Activated CD4-positive, alpha-beta T cell treated with anti-CD3 and anti-CD28 coated beads for 36 hours (primary cell): ENCODE measurements at regions not wholly inside any gene's neighbourhood (a gene's known extent, or its start where the extent isn't known, plus 50 kb on each side); places are given as distances from the start of the nearest gene placed in this dataset.

Experiments
- ATAC-seq: fragments of 200-7000 bp; cut with Tn5 transposase; one replicate; pipeline ENCODE4 v1.10.0; 2021; ENCODE audit warnings: mild to moderate bottlenecking, moderate library complexity
- CTCF ChIA-PET: fragments of 350-600 bp; sonication (Branson Sonifier 250); formaldehyde crosslinking; loops from one replicate; lab custom pipeline; 2021; ENCODE audit warnings: antibody characterized with exemption; lab: Charles Lee
- POLR2A ChIA-PET: fragments of 350-600 bp; sonication (Branson Sonifier 250); formaldehyde crosslinking; loops from one replicate; lab custom pipeline; 2021; ENCODE audit warnings: antibody characterized with exemption, inconsistent platforms; lab: Charles Lee
- DNase-seq: peaks from one replicate; pipeline ENCODE4 v3.0.0-alpha.2; 2020
- H3K27ac Mint-ChIP-seq: one replicate; pipeline ENCODE4 v1.8.0; 2021; ENCODE audit warnings: mixed read lengths
- H3K27me3 Mint-ChIP-seq: one replicate; pipeline ENCODE4 v1.8.0; 2021; ENCODE audit warnings: mixed read lengths
- H3K36me3 Mint-ChIP-seq: one replicate; pipeline ENCODE4 v1.8.0; 2021; ENCODE audit warnings: low read depth, mixed read lengths
- H3K4me1 Mint-ChIP-seq: one replicate; pipeline ENCODE4 v1.8.0; 2021; ENCODE audit warnings: mixed read lengths
- H3K4me3 Mint-ChIP-seq: one replicate; pipeline ENCODE4 v1.8.0; 2021; ENCODE audit warnings: mild to moderate bottlenecking, moderate library complexity, mixed read lengths
- H3K9me3 Mint-ChIP-seq: one replicate; pipeline ENCODE4 v1.8.0; 2021; ENCODE audit warnings: low read depth, mixed read lengths
- intact Hi-C, 2 experiments: fragments of 100-400 bp; cut with DNase I in 1 of 2; cut with micrococcal nuclease in 1 of 2; formaldehyde crosslinking; loops; one replicate each; pipeline versions ENCODE4 v1.14.2 to v1.15.1; 2022 to 2024; cut with DNase I, micrococcal nuclease

DNA sequence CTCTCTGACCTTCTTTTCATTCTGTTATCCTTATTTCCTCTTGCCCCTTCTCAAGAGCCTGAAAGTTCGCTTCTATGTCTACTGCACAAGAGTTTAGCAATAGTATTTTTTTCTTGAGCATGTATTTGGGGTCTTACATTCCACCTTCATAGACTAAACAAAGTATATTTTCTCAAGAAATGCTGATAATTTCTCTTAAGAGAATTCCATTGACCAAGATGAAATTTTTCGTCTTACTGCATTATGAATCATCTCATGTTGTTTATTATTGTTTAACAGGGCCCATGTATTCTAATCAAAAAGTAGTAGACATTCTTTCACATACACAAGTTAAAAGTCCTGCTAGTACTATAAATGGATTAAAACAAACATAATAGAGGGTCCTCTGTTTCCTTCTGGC, 219.3 kb downstream of the C12orf50 start:
- no peak for DNase-seq
- Mint-ChIP-seq H3K4me1 (no peaks in the 10 kb centered on the region), H3K36me3 (no peaks in the 10 kb centered on the region), H3K27me3 (no peaks in the 10 kb centered on the region), H3K27ac (no peak overlapping the region), H3K4me3 (no peak overlapping the region), H3K9me3 (no peaks in the 10 kb centered on the region)
- no peak for ATAC-seq
- intact Hi-C loops = no loop called here
- POLR2A ChIA-PET = no interaction called here
- CTCF ChIA-PET = no interaction called here

GRCh38 chr12:87807086-87807485, 222.1 kb downstream of the C12orf50 start:
- Mint-ChIP-seq H3K27me3 (no peaks in the 10 kb centered on the region), H3K9me3 (no peaks in the 10 kb centered on the region), H3K27ac (no peak overlapping the region), H3K4me1 (no peaks in the 10 kb centered on the region), H3K4me3 (no peak overlapping the region), H3K36me3 (no peaks in the 10 kb centered on the region)
- ChIA-PET POLR2A (no interaction called here), CTCF (interaction anchor here (0.6 kb wide), 1 partner anchor 52 kb away, joined by 3 read pairs; no protein-coding TSS in a partner anchor)
- intact Hi-C loops = no loop called here
- DNase-seq = no peak
- ATAC-seq = no peak

DNA sequence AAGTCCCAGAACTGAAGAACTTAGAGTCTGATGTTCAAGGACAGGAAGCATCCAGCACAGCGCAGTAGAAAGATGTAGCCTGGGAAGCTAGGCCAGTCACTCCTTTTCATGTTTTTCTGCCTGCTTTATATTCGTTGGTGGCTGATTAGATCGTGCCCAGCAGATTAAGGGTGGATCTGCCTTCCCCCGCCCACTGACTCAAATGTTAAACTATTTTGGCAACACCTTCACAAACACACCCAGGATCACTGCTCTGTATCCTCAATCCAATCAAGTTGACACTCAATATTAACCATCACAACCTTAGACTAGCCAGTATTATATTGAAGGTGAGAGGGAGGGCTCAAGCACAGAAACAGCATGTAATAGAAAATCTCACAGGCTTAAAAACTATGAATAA, 222.9 kb downstream of the C12orf50 start:
- no peak overlapping the region for H3K27ac Mint-ChIP-seq
- no peak overlapping the region for H3K4me3 Mint-ChIP-seq
- H3K36me3 Mint-ChIP-seq = no peaks in the 10 kb centered on the region
- H3K9me3 Mint-ChIP-seq = no peaks in the 10 kb centered on the region
- intact Hi-C loops = no loop called here
- CTCF ChIA-PET = no interaction called here
- POLR2A ChIA-PET = no interaction called here
- H3K4me1 Mint-ChIP-seq = no peaks in the 10 kb centered on the region
- H3K27me3 Mint-ChIP-seq = no peaks in the 10 kb centered on the region
- DNase-seq = no peak
- no peak for ATAC-seq

DNA sequence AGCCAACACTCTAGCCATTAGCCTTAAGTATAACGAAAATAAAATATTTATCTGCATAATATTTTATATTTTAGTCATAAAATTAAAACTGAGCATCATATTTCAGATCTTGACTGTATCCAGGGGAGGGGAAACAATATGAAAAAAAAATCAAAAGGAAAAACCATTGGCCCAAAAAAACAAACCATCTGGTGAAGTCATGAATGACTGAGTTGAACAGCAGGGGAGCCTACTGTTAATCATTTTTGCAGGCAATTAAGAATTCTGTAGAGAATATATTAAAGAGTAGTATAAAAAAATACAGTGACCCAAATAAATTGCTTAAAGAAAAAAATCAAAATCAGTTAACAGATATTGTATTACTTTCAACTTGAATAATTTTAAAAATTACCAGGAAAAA, 224.8 kb downstream of the C12orf50 start:
- Mint-ChIP-seq H3K27ac (no peak overlapping the region), H3K36me3 (no peaks in the 10 kb centered on the region), H3K27me3 (no peaks in the 10 kb centered on the region), H3K9me3 (no peaks in the 10 kb centered on the region), H3K4me1 (no peaks in the 10 kb centered on the region), H3K4me3 (no peak overlapping the region)
- ChIA-PET POLR2A (no interaction called here), CTCF (no interaction called here)
- no peak for DNase-seq
- intact Hi-C loops = no loop called here
- no peak for ATAC-seq

- ATAC-seq = no peak
- ChIA-PET CTCF (no interaction called here), POLR2A (no interaction called here)
- Mint-ChIP-seq H3K36me3 (no peaks in the 10 kb centered on the region), H3K27me3 (no peaks in the 10 kb centered on the region), H3K9me3 (no peaks in the 10 kb centered on the region), H3K4me3 (no peak overlapping the region), H3K27ac (no peak overlapping the region), H3K4me1 (no peaks in the 10 kb centered on the region)
- intact Hi-C loops = no loop called here
- no peak for DNase-seq
Measured at GRCh38 chr12:87802721-87803011, 226.5 kb downstream of the C12orf50 start.

- Mint-ChIP-seq H3K27ac (no peak overlapping the region), H3K36me3 (no peaks in the 10 kb centered on the region), H3K4me3 (no peak overlapping the region), H3K27me3 (no peaks in the 10 kb centered on the region), H3K4me1 (no peaks in the 10 kb centered on the region), H3K9me3 (no peaks in the 10 kb centered on the region)
- ChIA-PET CTCF (no interaction called here), POLR2A (no interaction called here)
- intact Hi-C loops = no loop called here
- no peak for ATAC-seq
- no peak for DNase-seq
Measured at GRCh38 chr12:87801860-87802720, 227.1 kb downstream of the C12orf50 start.

DNA sequence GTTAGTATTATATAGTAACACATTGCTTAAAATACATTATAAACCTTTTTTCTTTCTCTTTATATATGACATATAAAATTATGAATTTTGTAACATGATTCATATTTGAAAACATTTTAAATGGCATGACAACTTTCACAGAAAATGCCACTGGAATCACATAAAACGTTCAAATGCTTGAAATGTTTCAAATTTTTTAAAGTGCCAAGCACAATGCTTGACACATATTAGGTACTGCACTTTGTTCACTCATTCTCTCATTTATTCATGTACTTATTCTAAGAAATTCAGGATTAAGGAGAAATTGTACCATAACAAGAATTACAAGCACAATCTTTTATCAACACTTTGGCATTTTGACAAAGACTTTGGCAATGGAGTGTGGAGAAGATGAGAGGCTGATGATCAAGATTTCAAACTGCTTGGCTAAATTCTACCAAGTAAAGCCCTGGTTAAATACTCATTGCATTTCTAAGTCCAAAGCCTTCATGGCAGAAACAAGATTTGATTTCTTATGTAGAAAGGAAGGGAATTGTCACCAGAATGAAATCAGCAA, 232.2 kb downstream of the C12orf50 start:
- no peak for ATAC-seq
- intact Hi-C loops = no loop called here
- CTCF ChIA-PET = no interaction called here
- Mint-ChIP-seq H3K27ac (no peak overlapping the region), H3K9me3 (no peaks in the 10 kb centered on the region), H3K4me1 (no peaks in the 10 kb centered on the region), H3K27me3 (no peaks in the 10 kb centered on the region), H3K4me3 (no peak overlapping the region), H3K36me3 (no peaks in the 10 kb centered on the region)
- POLR2A ChIA-PET = no interaction called here
- no peak for DNase-seq

DNA sequence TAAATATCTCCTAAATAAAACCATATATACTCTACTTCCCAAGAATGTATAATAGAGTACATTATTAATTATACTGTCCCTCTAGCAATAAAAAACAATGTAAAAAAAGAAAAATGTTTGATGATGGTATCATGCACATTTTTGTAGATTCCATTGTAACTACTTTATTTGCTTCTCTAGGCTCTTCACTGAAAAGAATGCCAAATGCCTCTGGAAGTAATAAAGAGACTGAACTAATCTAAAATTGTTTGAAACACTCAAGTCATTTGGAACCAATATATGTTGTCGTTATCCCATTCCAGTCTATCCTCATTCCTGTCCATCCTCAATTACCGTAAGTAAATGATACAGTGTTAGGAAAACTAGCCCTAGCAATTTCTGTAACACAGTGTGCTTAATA, 233.6 kb downstream of the C12orf50 start:
- ATAC-seq (no peak), DNase-seq (no peak)
- ChIA-PET POLR2A (no interaction called here), CTCF (no interaction called here)
- Mint-ChIP-seq H3K4me1 (no peaks in the 10 kb centered on the region), H3K4me3 (no peak overlapping the region), H3K36me3 (no peaks in the 10 kb centered on the region), H3K9me3 (no peaks in the 10 kb centered on the region), H3K27ac (no peak overlapping the region), H3K27me3 (no peaks in the 10 kb centered on the region)
- intact Hi-C loops = no loop called here

GRCh38 chr12:87794854-87795253, 234.3 kb downstream of the C12orf50 start:
- H3K27ac Mint-ChIP-seq = no peak overlapping the region
- H3K4me1 Mint-ChIP-seq = no peaks in the 10 kb centered on the region
- ChIA-PET CTCF (no interaction called here), POLR2A (no interaction called here)
- H3K27me3 Mint-ChIP-seq = no peaks in the 10 kb centered on the region
- intact Hi-C loops = no loop called here
- no peaks in the 10 kb centered on the region for H3K36me3 Mint-ChIP-seq
- no peak for DNase-seq
- no peak overlapping the region for H3K4me3 Mint-ChIP-seq
- ATAC-seq = no peak
- no peaks in the 10 kb centered on the region for H3K9me3 Mint-ChIP-seq

GRCh38 chr12:87793131-87793530, 236.1 kb downstream of the C12orf50 start:
- DNase-seq = no peak
- no peak overlapping the region for H3K27ac Mint-ChIP-seq
- H3K27me3 Mint-ChIP-seq = no peaks in the 10 kb centered on the region
- POLR2A ChIA-PET = no interaction called here
- ATAC-seq = no peak
- no peaks in the 10 kb centered on the region for H3K36me3 Mint-ChIP-seq
- H3K4me3 Mint-ChIP-seq = no peak overlapping the region
- H3K4me1 Mint-ChIP-seq = no peaks in the 10 kb centered on the region
- CTCF ChIA-PET = no interaction called here
- intact Hi-C loops = no loop called here
- no peaks in the 10 kb centered on the region for H3K9me3 Mint-ChIP-seq

DNA sequence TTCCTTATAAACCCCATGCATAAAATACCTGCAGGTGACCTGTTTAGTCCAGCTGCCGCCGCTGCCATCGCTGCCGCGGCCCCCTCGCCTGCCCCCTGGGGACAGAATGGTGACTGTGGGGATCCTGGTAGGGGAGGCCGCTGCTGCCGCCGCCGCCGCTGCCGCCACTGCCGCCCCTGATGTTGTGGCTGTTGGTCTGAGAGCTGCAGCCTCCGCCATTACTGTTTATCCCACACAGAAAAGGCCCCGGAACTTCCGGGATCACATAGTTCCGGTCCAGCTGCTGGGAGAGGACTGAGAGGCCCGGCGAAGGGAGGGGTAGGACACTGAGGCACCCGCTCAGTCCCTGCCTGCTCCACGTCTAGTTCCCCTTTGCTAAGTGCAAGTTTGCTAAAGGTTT, 244.9 kb downstream of the C12orf50 start:
- Mint-ChIP-seq H3K4me3 (no peak overlapping the region), H3K4me1 (no peaks in the 10 kb centered on the region), H3K9me3 (peaks cover 2% of the 10 kb centered on the region), H3K36me3 (no peaks in the 10 kb centered on the region), H3K27ac (no peak overlapping the region), H3K27me3 (no peaks in the 10 kb centered on the region)
- no peak for ATAC-seq
- DNase-seq = no peak
- intact Hi-C loops = no loop called here
- CTCF ChIA-PET = no interaction called here
- POLR2A ChIA-PET = no interaction called here

- H3K36me3 Mint-ChIP-seq = no peaks in the 10 kb centered on the region
- intact Hi-C loops = no loop called here
- CTCF ChIA-PET = interaction anchor here (0.6 kb wide), 1 partner anchor 391 kb away, joined by 3 read pairs; no protein-coding TSS in a partner anchor
- no peak overlapping the region for H3K27ac Mint-ChIP-seq
- peaks cover 2% of the 10 kb centered on the region for H3K9me3 Mint-ChIP-seq
- POLR2A ChIA-PET = no interaction called here
- H3K4me1 Mint-ChIP-seq = no peaks in the 10 kb centered on the region
- no peak overlapping the region for H3K4me3 Mint-ChIP-seq
- H3K27me3 Mint-ChIP-seq = no peaks in the 10 kb centered on the region
- DNase-seq (no peak), ATAC-seq (no peak)
Measured at GRCh38 chr12:87783467-87783866, 245.7 kb downstream of the C12orf50 start.
